CD4-positive, alpha-beta memory T cell (primary cell): ENCODE measurements at regions not wholly inside any gene's neighbourhood (a gene's known extent, or its start where the extent isn't known, plus 50 kb on each side); places are given as distances from the start of the nearest gene placed in this dataset.

Experiments
- CTCF ChIA-PET: fragments of 350-600 bp; sonication (Branson Sonifier 250); formaldehyde crosslinking; loops from one replicate; lab custom pipeline; 2021; ENCODE audit warnings: inconsistent platforms; ENCODE audit not compliant: partially characterized antibody; lab: Charles Lee
- POLR2A ChIA-PET: fragments of 350-600 bp; sonication (Branson Sonifier 250); formaldehyde crosslinking; loops from one replicate; lab custom pipeline; 2021; ENCODE audit not compliant: partially characterized antibody; lab: Charles Lee
- DNase-seq, 5 donors: peaks; one replicate each; pipeline versions ENCODE4 v3.0.0 to v3.0.0-alpha.2; 2020 to 2022; ENCODE audit warnings: mixed read lengths in 1 of 5
- H3K27ac ChIP-seq: one replicate; pipeline ENCODE4 v1.7.0; 2013; ENCODE audit warnings: low read depth, low read length
- H3K27me3 ChIP-seq: 2 replicates; pipeline ENCODE4 v1.7.0; 2013; ENCODE audit warnings: mild to moderate bottlenecking, low read length, moderate library complexity; ENCODE audit not compliant: insufficient read depth
- H3K36me3 ChIP-seq: 2 replicates; pipeline ENCODE4 v1.7.0; 2013; ENCODE audit warnings: mild to moderate bottlenecking, low read length, moderate library complexity; ENCODE audit not compliant: insufficient read depth
- H3K4me1 ChIP-seq: 2 replicates; pipeline ENCODE4 v1.7.0; 2013; ENCODE audit warnings: mild to moderate bottlenecking, low read length, moderate library complexity; ENCODE audit not compliant: insufficient read depth
- H3K4me3 ChIP-seq, 2 donors: one replicate each; pipeline ENCODE4 v1.7.0; 2013; ENCODE audit warnings: low read length in 2 of 2, mild to moderate bottlenecking in 1 of 2
- H3K9me3 ChIP-seq, 2 donors: one replicate each; pipeline ENCODE4 v1.7.0; 2013; ENCODE audit warnings: low read length in 2 of 2, control low read depth in 1 of 2; ENCODE audit not compliant: control insufficient read depth in 1 of 2
- H3K27ac Mint-ChIP-seq, 7 donors: one replicate each; pipeline ENCODE4 v1.8.0; 2020 to 2021; ENCODE audit warnings: mixed read lengths in 7 of 7, mild to moderate bottlenecking in 6 of 7, inconsistent platforms in 3 of 7, moderate library complexity in 3 of 7
- H3K27me3 Mint-ChIP-seq, 2 donors: one replicate each; pipeline ENCODE4 v1.8.0; 2020 to 2021; ENCODE audit warnings: mixed read lengths in 2 of 2
- H3K36me3 Mint-ChIP-seq, 2 donors: one replicate each; pipeline ENCODE4 v1.8.0; 2020 to 2021; ENCODE audit warnings: mixed read lengths in 2 of 2, inconsistent platforms in 1 of 2, mild to moderate bottlenecking in 1 of 2
- H3K4me1 Mint-ChIP-seq, 4 donors: one replicate each; pipeline ENCODE4 v1.8.0; 2020 to 2021; ENCODE audit warnings: mixed read lengths in 4 of 4, mild to moderate bottlenecking in 1 of 4
- H3K4me3 Mint-ChIP-seq, 8 donors: one replicate each; pipeline ENCODE4 v1.8.0; 2020 to 2021; ENCODE audit warnings: mixed read lengths in 8 of 8, mild to moderate bottlenecking in 7 of 8, moderate library complexity in 6 of 8, inconsistent platforms in 3 of 8
- H3K9me3 Mint-ChIP-seq, 8 donors: one replicate each; pipeline ENCODE4 v1.8.0; 2020 to 2021; ENCODE audit warnings: mixed read lengths in 8 of 8, mild to moderate bottlenecking in 5 of 8, inconsistent platforms in 3 of 8, moderate library complexity in 1 of 8
- intact Hi-C: fragments of 100-400 bp; cut with micrococcal nuclease; formaldehyde crosslinking; loops from one replicate; pipeline ENCODE4 v1.15.1; 2023

GRCh38 chr18:33837191-33837590 lies 259.2 kb downstream of the ASXL3 start:
- H3K9me3 ChIP-seq, result no peaks in the 10 kb centered on the region
- H3K36me3 Mint-ChIP-seq, result no peaks in the 10 kb centered on the region
- no peaks in the 10 kb centered on the region for H3K27me3 ChIP-seq
- no peaks in the 10 kb centered on the region for H3K27me3 Mint-ChIP-seq
- H3K4me1 ChIP-seq, result no peaks in the 10 kb centered on the region
- H3K4me3 ChIP-seq, result no peak overlapping the region
- H3K9me3 Mint-ChIP-seq, result peaks cover 4 to 32% (median 13%) of the 10 kb centered on the region in 8 donors
- intact Hi-C loops, result no loop called here
- DNase-seq, result no peak
- CTCF ChIA-PET, result no interaction called here
- H3K27ac Mint-ChIP-seq, result no peak overlapping the region
- no peak overlapping the region for H3K27ac ChIP-seq
- no peak overlapping the region for H3K4me3 Mint-ChIP-seq
- no peaks in the 10 kb centered on the region for H3K36me3 ChIP-seq
- no peaks in the 10 kb centered on the region for H3K4me1 Mint-ChIP-seq
- POLR2A ChIA-PET, result no interaction called here

- Histone ChIP-seq H3K27me3 (no peaks in the 10 kb centered on the region), H3K27ac (no peak overlapping the region), H3K36me3 (no peaks in the 10 kb centered on the region), H3K4me3 (no peak overlapping the region), H3K9me3 (no peaks in the 10 kb centered on the region), H3K4me1 (no peaks in the 10 kb centered on the region)
- H3K36me3 Mint-ChIP-seq, result no peaks in the 10 kb centered on the region
- no peak overlapping the region for H3K4me3 Mint-ChIP-seq
- H3K4me1 Mint-ChIP-seq, result no peaks in the 10 kb centered on the region
- H3K9me3 Mint-ChIP-seq, result peaks cover 4 to 33% (median 15%) of the 10 kb centered on the region in 8 donors
- ChIA-PET CTCF (no interaction called here), POLR2A (no interaction called here)
- H3K27ac Mint-ChIP-seq, result no peak overlapping the region
- H3K27me3 Mint-ChIP-seq, result no peaks in the 10 kb centered on the region
- DNase-seq, result no peak
- intact Hi-C loops, result no loop called here
These were observed 258.5 kb downstream of the ASXL3 start for GRCh38 chr18:33836564-33836963.

- no peaks in the 10 kb centered on the region for H3K27me3 ChIP-seq
- H3K4me1 ChIP-seq, result no peaks in the 10 kb centered on the region
- ChIA-PET POLR2A (no interaction called here), CTCF (no interaction called here)
- no peaks in the 10 kb centered on the region for H3K9me3 ChIP-seq
- no peak overlapping the region for H3K27ac Mint-ChIP-seq
- no peak for DNase-seq
- H3K9me3 Mint-ChIP-seq, result peaks cover 4 to 37% (median 17%) of the 10 kb centered on the region in 8 donors
- H3K36me3 Mint-ChIP-seq, result no peaks in the 10 kb centered on the region
- H3K27me3 Mint-ChIP-seq, result no peaks in the 10 kb centered on the region
- H3K4me1 Mint-ChIP-seq, result no peaks in the 10 kb centered on the region
- H3K27ac ChIP-seq, result no peak overlapping the region
- H3K36me3 ChIP-seq, result no peaks in the 10 kb centered on the region
- H3K4me3 Mint-ChIP-seq, result no peak overlapping the region
- H3K4me3 ChIP-seq, result no peak overlapping the region
- intact Hi-C loops, result no loop called here
These were observed 257.4 kb downstream of the ASXL3 start for GRCh38 chr18:33835419-33835818.

- no peaks in the 10 kb centered on the region for H3K4me1 ChIP-seq
- Mint-ChIP-seq H3K4me1 (no peaks in the 10 kb centered on the region), H3K4me3 (no peak overlapping the region), H3K36me3 (no peaks in the 10 kb centered on the region), H3K27ac (no peak overlapping the region), H3K9me3 (peaks cover 2 to 37% (median 15%) of the 10 kb centered on the region in 8 donors), H3K27me3 (no peaks in the 10 kb centered on the region)
- H3K27ac ChIP-seq, result no peak overlapping the region
- H3K36me3 ChIP-seq, result no peaks in the 10 kb centered on the region
- CTCF ChIA-PET, result no interaction called here
- no peak for DNase-seq
- H3K9me3 ChIP-seq, result no peaks in the 10 kb centered on the region
- intact Hi-C loops, result no loop called here
- H3K4me3 ChIP-seq, result no peak overlapping the region
- no peaks in the 10 kb centered on the region for H3K27me3 ChIP-seq
- POLR2A ChIA-PET, result no interaction called here
These were observed 255.8 kb downstream of the ASXL3 start for GRCh38 chr18:33833842-33834241.

- no peak overlapping the region for H3K4me3 Mint-ChIP-seq
- H3K9me3 Mint-ChIP-seq, result peaks cover 2 to 28% (median 14%) of the 10 kb centered on the region in 8 donors
- intact Hi-C loops, result no loop called here
These were observed 253.4 kb downstream of the ASXL3 start for GRCh38 chr18:33831424-33831823.

GRCh38 chr18:33830213-33830612 lies 252.2 kb downstream of the ASXL3 start:
- Histone ChIP-seq H3K4me3 (no peak overlapping the region), H3K27me3 (no peaks in the 10 kb centered on the region), H3K4me1 (no peaks in the 10 kb centered on the region), H3K27ac (no peak overlapping the region), H3K36me3 (no peaks in the 10 kb centered on the region), H3K9me3 (no peaks in the 10 kb centered on the region)
- ChIA-PET POLR2A (no interaction called here), CTCF (no interaction called here)
- intact Hi-C loops, result no loop called here
- no peak overlapping the region for H3K4me3 Mint-ChIP-seq
- no peaks in the 10 kb centered on the region for H3K36me3 Mint-ChIP-seq
- H3K4me1 Mint-ChIP-seq, result no peaks in the 10 kb centered on the region
- H3K27ac Mint-ChIP-seq, result no peak overlapping the region
- H3K9me3 Mint-ChIP-seq, result peaks cover 0 to 26% (median 16%) of the 10 kb centered on the region in 8 donors
- no peak for DNase-seq
- no peaks in the 10 kb centered on the region for H3K27me3 Mint-ChIP-seq

More at GRCh38 chr18:33831424-33831823, 253.4 kb downstream of the ASXL3 start:
- H3K27me3 Mint-ChIP-seq, result no peaks in the 10 kb centered on the region
- H3K4me1 Mint-ChIP-seq, result no peaks in the 10 kb centered on the region
- ChIA-PET POLR2A (no interaction called here), CTCF (no interaction called here)
- Histone ChIP-seq H3K9me3 (no peaks in the 10 kb centered on the region), H3K36me3 (no peaks in the 10 kb centered on the region), H3K27ac (no peak overlapping the region), H3K4me3 (no peak overlapping the region), H3K4me1 (no peaks in the 10 kb centered on the region), H3K27me3 (no peaks in the 10 kb centered on the region)
- no peak for DNase-seq
- H3K27ac Mint-ChIP-seq, result no peak overlapping the region
- no peaks in the 10 kb centered on the region for H3K36me3 Mint-ChIP-seq

- CTCF ChIA-PET, result no interaction called here
- no peak for DNase-seq
- no peaks in the 10 kb centered on the region for H3K36me3 Mint-ChIP-seq
- Histone ChIP-seq H3K27ac (no peak overlapping the region), H3K27me3 (no peaks in the 10 kb centered on the region), H3K4me1 (no peaks in the 10 kb centered on the region), H3K36me3 (no peaks in the 10 kb centered on the region), H3K9me3 (no peaks in the 10 kb centered on the region), H3K4me3 (no peak overlapping the region)
- no peak overlapping the region for H3K4me3 Mint-ChIP-seq
- no peaks in the 10 kb centered on the region for H3K27me3 Mint-ChIP-seq
- peaks cover 0 to 22% (median 14%) of the 10 kb centered on the region in 8 donors for H3K9me3 Mint-ChIP-seq
- POLR2A ChIA-PET, result no interaction called here
- no peaks in the 10 kb centered on the region for H3K4me1 Mint-ChIP-seq
- H3K27ac Mint-ChIP-seq, result no peak overlapping the region
- intact Hi-C loops, result no loop called here
These were observed 250.9 kb downstream of the ASXL3 start for GRCh38 chr18:33828949-33829348.

- Mint-ChIP-seq H3K9me3 (peaks cover 0 to 9% (median 8%) of the 10 kb centered on the region in 8 donors), H3K27ac (no peak overlapping the region), H3K36me3 (no peaks in the 10 kb centered on the region), H3K4me1 (no peaks in the 10 kb centered on the region), H3K4me3 (no peak overlapping the region), H3K27me3 (no peaks in the 10 kb centered on the region)
- Histone ChIP-seq H3K4me1 (no peaks in the 10 kb centered on the region), H3K9me3 (no peaks in the 10 kb centered on the region), H3K36me3 (no peaks in the 10 kb centered on the region), H3K27me3 (no peaks in the 10 kb centered on the region), H3K27ac (no peak overlapping the region), H3K4me3 (no peak overlapping the region)
- intact Hi-C loops, result no loop called here
- DNase-seq, result no peak
- POLR2A ChIA-PET, result no interaction called here
- CTCF ChIA-PET, result no interaction called here
These were observed 248.1 kb downstream of the ASXL3 start for GRCh38 chr18:33826151-33826550.
